BLaER1 (cell line): ENCODE measurements at regions not wholly inside any gene's neighbourhood (a gene's known extent, or its start where the extent isn't known, plus 50 kb on each side); places are given as distances from the start of the nearest gene placed in this dataset.

Source experiments
- H3K27ac ChIP-seq: shearing (Covaris generic); formaldehyde crosslinking; 2 replicates; pipeline ENCODE4 v1.8.1; 2022
- H3K27me3 ChIP-seq: shearing (Covaris generic); formaldehyde crosslinking; 2 replicates; pipeline ENCODE4 v1.8.1; 2022
- H3K36me3 ChIP-seq: shearing (Covaris generic); formaldehyde crosslinking; 2 replicates; pipeline ENCODE4 v1.8.1; 2022
- H3K4me1 ChIP-seq: shearing (Covaris generic); formaldehyde crosslinking; 2 replicates; pipeline ENCODE4 v1.8.1; 2022
- H3K4me2 ChIP-seq: shearing (Covaris generic); formaldehyde crosslinking; 2 replicates; pipeline ENCODE4 v1.8.1; 2022
- H3K4me3 ChIP-seq: shearing (Covaris generic); formaldehyde crosslinking; 2 replicates; pipeline ENCODE4 v1.8.1; 2022
- H3K9ac ChIP-seq: shearing (Covaris generic); formaldehyde crosslinking; 2 replicates; pipeline ENCODE4 v1.8.1; 2022
- H3K9me3 ChIP-seq: shearing (Covaris generic); formaldehyde crosslinking; 2 replicates; pipeline ENCODE4 v1.8.1; 2022
- H4K20me1 ChIP-seq: shearing (Covaris generic); formaldehyde crosslinking; 2 replicates; pipeline ENCODE4 v1.8.1; 2022
- Cebpa-rat ChIP-seq: shearing (Covaris generic); IDR thresholded peaks from 2 replicates; pipeline ENCODE4 v1.8.1; 2022

DNA sequence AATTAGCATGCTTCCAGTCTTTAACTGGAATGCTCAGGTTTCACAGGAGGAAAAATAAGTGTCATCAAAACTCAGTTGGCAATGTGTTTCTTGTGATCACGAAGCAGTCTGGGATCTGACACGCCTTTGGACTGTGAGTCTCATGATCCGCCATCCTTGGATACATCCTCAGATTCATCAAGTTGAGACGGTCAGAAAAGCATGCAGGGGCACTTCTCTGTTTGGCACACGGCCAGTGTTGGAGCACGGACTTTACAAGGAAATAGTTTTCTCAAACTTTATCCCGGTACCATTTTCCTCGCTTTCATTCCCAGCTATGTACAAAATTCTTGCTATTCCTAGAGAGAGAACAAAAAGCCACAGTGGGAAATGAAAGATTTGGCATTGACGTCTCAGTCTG, 88.4 kb upstream of the PARP11 start:
- TF ChIP-seq Cebpa-rat, result no peak
- no peaks in the 10 kb centered on the region for H4K20me1 ChIP-seq
- no peak overlapping the region for H3K9ac ChIP-seq
- no peaks in the 10 kb centered on the region for H3K36me3 ChIP-seq
- H3K4me1 ChIP-seq, result peaks cover 13% of the 10 kb centered on the region
- H3K27me3 ChIP-seq, result no peaks in the 10 kb centered on the region
- H3K4me3 ChIP-seq, result no peak overlapping the region
- no peaks in the 10 kb centered on the region for H3K9me3 ChIP-seq
- no peak overlapping the region for H3K4me2 ChIP-seq
- H3K27ac ChIP-seq, result no peak overlapping the region

DNA sequence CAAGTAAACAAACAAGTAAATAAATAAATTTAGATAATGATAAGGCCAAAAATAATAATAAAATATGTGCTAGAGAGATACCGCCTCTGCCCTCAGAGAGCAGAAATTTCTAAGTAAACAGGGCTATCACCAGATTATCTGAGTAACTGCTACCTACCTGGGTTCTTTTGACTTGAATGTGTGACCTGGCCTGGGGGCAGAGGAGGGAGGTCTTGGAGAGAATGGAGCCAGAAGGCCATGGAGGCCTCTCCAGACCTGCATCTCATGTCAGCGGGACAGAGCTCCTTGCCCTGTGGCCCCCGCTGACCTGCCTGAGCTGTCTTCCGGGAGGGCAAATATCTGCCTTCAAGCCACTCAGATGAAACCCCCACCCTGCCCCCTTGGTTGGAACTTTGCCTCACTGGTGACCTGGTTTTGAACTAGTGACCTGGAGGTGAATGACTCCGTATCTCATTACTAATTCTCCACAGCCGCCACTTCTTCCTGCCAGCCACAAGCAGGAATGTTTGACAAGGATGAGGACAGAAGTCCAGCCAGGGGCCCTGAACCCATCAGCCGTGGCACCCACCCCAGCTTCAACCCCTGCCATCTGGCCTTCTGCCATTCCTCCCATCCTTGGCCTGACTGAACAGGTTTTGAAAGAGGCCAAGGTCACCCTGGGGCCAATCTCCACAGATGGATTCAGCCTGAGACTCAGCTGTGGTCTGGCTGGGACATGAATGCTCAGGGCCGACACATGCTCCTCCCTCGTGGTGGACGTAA, 86.8 kb upstream of the PARP11 start:
- no peak overlapping the region for H3K4me2 ChIP-seq
- no peaks in the 10 kb centered on the region for H3K27me3 ChIP-seq
- no peaks in the 10 kb centered on the region for H3K36me3 ChIP-seq
- H4K20me1 ChIP-seq, result no peaks in the 10 kb centered on the region
- H3K4me3 ChIP-seq, result no peak overlapping the region
- H3K9me3 ChIP-seq, result no peaks in the 10 kb centered on the region
- peaks cover 13% of the 10 kb centered on the region for H3K4me1 ChIP-seq
- H3K27ac ChIP-seq, result no peak overlapping the region
- no peak for TF ChIP-seq Cebpa-rat
- H3K9ac ChIP-seq, result no peak overlapping the region

DNA sequence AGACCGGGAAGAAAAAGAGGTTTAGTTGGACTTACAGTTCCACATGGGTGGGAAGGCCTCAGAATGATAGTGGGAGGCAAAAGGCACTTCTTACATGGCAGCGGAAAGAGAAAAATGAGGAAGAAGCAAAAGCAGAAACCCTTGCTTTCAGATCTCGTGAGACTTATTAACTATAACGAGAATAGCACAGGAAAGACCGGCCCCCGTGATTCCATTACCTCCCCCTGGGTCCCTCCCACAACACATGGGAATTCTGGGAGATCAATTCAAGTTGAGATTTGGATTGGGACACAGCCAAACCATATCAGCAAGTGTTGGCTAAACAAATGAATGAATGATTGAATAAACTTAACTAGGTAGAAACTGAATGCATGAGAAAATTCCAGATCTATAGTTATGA, 85.3 kb upstream of the PARP11 start:
- H3K4me3 ChIP-seq, result no peak overlapping the region
- H3K9ac ChIP-seq, result no peak overlapping the region
- no peak for TF ChIP-seq Cebpa-rat
- no peaks in the 10 kb centered on the region for H4K20me1 ChIP-seq
- H3K4me1 ChIP-seq, result peaks cover 13% of the 10 kb centered on the region
- no peak overlapping the region for H3K4me2 ChIP-seq
- no peaks in the 10 kb centered on the region for H3K9me3 ChIP-seq
- H3K27me3 ChIP-seq, result no peaks in the 10 kb centered on the region
- H3K27ac ChIP-seq, result no peak overlapping the region
- H3K36me3 ChIP-seq, result no peaks in the 10 kb centered on the region

DNA sequence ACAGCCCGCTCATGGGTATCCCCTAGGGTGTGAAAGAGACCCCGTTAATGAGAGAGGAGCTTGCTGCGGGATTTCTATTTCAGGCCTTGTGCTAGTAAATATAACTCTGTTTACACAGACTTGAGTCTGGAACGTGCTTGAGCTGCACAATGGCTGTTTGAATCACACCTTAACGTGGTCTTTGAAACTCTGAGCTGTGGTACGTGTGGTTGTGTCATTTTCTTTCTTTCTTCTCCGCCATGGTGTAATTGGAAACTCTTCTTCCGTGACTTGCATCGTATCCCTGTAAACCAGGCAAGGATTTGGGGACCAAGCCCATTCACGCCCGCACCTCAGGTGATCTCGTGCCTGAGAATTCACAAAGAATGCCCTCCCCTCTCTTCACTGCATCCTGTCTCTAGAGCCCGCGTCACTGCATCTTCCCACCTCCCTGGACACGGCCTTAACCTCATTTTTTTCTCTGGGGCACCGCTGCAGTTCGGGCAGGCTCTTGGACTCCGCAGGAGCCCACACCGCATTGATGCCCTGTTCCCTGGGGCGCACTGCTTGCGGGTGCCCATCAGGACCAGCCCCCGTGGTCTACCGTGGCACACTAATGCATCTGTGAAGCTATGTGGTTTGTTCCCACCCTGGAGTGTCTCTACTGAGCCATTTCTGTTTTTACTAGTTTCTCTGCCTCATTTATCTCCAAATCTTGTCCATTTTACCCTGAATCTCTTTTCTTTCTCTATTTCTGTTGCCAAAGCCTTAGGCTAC, 78.4 kb upstream of the PARP11 start:
- no peak overlapping the region for H3K27ac ChIP-seq
- H3K9ac ChIP-seq, result no peak overlapping the region
- H3K4me2 ChIP-seq, result no peak overlapping the region
- no peaks in the 10 kb centered on the region for H4K20me1 ChIP-seq
- H3K27me3 ChIP-seq, result no peaks in the 10 kb centered on the region
- no peaks in the 10 kb centered on the region for H3K36me3 ChIP-seq
- H3K4me3 ChIP-seq, result no peak overlapping the region
- no peaks in the 10 kb centered on the region for H3K4me1 ChIP-seq
- no peak for TF ChIP-seq Cebpa-rat
- peaks cover 9% of the 10 kb centered on the region for H3K9me3 ChIP-seq

DNA sequence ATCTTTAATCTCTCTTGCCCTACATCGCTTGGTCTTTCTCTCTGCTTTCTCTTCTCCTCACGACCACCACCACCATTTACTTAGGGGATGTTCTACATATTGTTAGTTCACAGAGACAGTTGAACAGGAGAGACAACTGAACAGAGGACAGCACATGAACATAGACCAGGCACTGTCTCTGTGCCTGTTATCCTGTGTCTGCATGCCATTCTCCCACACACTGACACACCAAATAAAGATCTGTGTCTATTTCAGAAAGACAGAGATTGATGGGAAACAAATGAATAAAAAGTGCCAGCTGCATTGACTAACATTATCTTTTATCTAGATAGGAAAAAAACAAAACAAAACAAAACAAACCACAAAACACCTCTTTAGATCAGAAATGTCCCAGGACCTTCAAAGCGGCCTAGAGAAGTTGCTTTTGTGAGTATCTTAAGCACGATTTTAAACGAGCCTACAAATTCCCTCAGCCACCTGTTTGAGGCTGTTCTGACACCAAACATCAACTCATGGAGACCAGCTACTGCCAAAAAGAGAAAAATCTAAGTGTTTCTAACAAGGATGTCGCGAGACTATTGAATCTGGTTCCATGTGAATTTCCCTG, 77.6 kb upstream of the PARP11 start:
- TF ChIP-seq Cebpa-rat, result no peak
- Histone ChIP-seq H3K4me2 (no peak overlapping the region), H3K36me3 (no peaks in the 10 kb centered on the region), H3K27me3 (no peaks in the 10 kb centered on the region), H3K27ac (no peak overlapping the region), H3K9me3 (peaks cover 9% of the 10 kb centered on the region), H3K4me3 (no peak overlapping the region), H3K9ac (no peak overlapping the region), H3K4me1 (no peaks in the 10 kb centered on the region), H4K20me1 (no peaks in the 10 kb centered on the region)

DNA sequence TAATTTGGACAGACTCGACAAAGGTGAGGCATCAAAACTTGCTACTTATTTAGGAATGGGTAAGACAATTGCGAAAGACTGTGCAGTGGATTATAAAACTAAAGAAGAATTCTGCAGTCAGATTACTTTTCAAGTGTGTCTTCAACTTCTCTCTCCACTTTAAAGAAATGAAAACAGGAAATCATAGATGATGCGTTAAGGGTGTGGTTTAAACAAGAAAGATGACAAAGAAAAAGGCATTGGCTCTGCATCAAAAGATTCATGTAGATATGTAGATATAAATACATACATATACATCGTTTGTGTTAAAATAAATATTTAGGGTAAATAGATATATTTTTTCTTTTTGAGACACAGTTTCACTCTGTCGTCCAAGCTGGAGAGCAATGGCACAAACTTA, 74.6 kb upstream of the PARP11 start:
- no peak for TF ChIP-seq Cebpa-rat
- H4K20me1 ChIP-seq, result no peaks in the 10 kb centered on the region
- no peaks in the 10 kb centered on the region for H3K27me3 ChIP-seq
- peaks cover 9% of the 10 kb centered on the region for H3K9me3 ChIP-seq
- no peak overlapping the region for H3K27ac ChIP-seq
- H3K36me3 ChIP-seq, result no peaks in the 10 kb centered on the region
- no peak overlapping the region for H3K4me2 ChIP-seq
- H3K9ac ChIP-seq, result no peak overlapping the region
- no peak overlapping the region for H3K4me3 ChIP-seq
- no peaks in the 10 kb centered on the region for H3K4me1 ChIP-seq

DNA sequence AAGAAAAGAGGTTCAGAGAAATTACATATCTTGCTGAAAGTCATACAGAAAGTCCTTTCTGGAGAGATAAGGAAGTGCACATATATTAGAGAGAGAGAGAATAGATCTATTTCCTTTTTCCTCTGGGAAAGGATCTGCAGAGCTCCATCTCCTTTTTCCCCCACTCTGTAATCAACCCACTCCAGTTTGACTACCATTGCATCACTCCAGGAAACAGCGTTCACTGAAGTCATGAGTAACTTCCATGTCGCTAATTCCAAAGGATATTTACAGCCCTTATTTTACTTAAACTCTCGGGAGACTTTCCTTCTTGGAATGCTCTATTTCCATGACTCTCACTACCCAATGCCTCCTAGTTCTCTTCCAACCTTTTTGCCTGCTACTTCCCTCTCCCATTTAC, 72.5 kb upstream of the PARP11 start:
- Histone ChIP-seq H3K27ac (no peak overlapping the region), H3K4me1 (no peaks in the 10 kb centered on the region), H3K4me2 (no peak overlapping the region), H4K20me1 (no peaks in the 10 kb centered on the region), H3K9ac (no peak overlapping the region), H3K9me3 (peaks cover 9% of the 10 kb centered on the region), H3K27me3 (no peaks in the 10 kb centered on the region), H3K4me3 (no peak overlapping the region), H3K36me3 (no peaks in the 10 kb centered on the region)
- TF ChIP-seq Cebpa-rat, result no peak

DNA sequence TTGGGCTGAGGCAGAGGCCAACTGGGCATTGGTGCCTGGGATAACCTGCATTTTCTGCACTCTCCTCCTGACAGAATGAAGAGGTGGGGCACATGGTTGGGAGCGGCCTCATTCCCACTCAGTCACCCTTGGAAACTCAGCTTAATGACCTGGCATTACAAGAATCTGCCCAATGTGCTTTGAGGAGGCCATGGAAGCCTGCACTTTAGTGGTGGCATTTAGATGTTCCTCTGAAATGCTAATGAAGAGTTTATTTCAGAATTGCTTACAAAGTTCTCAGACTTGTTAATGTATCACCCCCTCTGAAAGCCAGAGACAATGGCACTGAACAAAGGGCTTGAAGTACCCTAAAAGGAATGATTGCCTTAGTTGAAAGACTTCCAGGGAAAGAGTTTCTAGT, 71.4 kb upstream of the PARP11 start:
- H3K4me1 ChIP-seq, result no peaks in the 10 kb centered on the region
- no peak for TF ChIP-seq Cebpa-rat
- H4K20me1 ChIP-seq, result no peaks in the 10 kb centered on the region
- no peak overlapping the region for H3K9ac ChIP-seq
- no peak overlapping the region for H3K4me2 ChIP-seq
- no peaks in the 10 kb centered on the region for H3K36me3 ChIP-seq
- H3K4me3 ChIP-seq, result no peak overlapping the region
- H3K27ac ChIP-seq, result no peak overlapping the region
- no peaks in the 10 kb centered on the region for H3K27me3 ChIP-seq
- peaks cover 5% of the 10 kb centered on the region for H3K9me3 ChIP-seq

DNA sequence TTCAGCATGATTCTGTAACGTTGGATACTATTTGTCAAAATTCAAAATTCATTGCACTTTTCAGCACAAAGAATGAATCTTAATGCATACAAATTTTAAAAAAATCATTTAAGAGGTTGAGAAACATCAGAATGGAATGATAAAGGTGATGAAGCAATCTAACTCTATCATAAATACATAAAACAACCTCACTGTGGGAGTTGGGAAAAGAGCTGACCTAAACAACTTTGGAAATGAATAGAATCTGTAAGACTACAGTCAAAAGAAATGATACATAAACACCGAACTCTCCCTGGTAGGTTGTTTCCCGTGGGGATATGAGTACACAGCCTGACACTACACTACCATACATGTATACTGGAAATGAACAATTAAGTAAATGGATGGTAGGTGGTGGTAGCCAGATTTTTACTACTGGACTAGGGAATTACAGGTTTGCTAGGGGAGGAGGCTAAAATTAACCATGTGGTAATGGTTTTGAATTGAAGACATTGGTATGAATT, 64.9 kb upstream of the PARP11 start:
- H3K4me2 ChIP-seq, result no peak overlapping the region
- no peaks in the 10 kb centered on the region for H4K20me1 ChIP-seq
- H3K36me3 ChIP-seq, result no peaks in the 10 kb centered on the region
- H3K27ac ChIP-seq, result no peak overlapping the region
- H3K9ac ChIP-seq, result no peak overlapping the region
- H3K4me3 ChIP-seq, result no peak overlapping the region
- H3K4me1 ChIP-seq, result peaks cover 16% of the 10 kb centered on the region
- no peaks in the 10 kb centered on the region for H3K9me3 ChIP-seq
- no peaks in the 10 kb centered on the region for H3K27me3 ChIP-seq
- TF ChIP-seq Cebpa-rat, result no peak

DNA sequence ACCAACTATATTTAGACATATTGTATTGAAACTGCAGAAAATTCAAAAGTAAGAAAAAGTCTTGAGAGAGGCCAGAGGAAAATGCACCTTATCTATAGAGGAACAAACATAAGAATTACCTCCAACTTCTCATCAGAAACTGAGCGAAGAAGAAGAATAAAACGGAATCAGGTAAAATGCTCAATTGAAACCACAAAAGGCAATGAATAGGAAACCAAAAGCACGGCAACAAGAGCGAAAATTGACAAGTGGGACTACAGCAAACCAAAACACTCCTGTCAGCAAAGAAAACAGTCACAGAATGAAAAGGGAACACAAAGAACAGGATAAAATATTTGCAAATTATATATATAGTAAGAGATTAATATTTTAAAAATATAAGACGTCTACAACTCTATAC, 61.9 kb upstream of the PARP11 start:
- Histone ChIP-seq H3K9ac (no peak overlapping the region), H3K4me2 (0 out of 2 replicates have a peak overlapping the region, but pooled peaks have one; percentile 0)

More for the DNA sequence above, 61.9 kb upstream of the PARP11 start:
- H3K4me1 ChIP-seq, result peaks cover 18% of the 10 kb centered on the region
- no peaks in the 10 kb centered on the region for H3K9me3 ChIP-seq
- H3K4me3 ChIP-seq, result no peak overlapping the region
- H4K20me1 ChIP-seq, result no peaks in the 10 kb centered on the region
- TF ChIP-seq Cebpa-rat, result no peak
- H3K27ac ChIP-seq, result no peak overlapping the region
- H3K36me3 ChIP-seq, result no peaks in the 10 kb centered on the region
- no peaks in the 10 kb centered on the region for H3K27me3 ChIP-seq
